ENCODE measurements at regions not wholly inside any gene's neighbourhood (a gene's known extent, or its start where the extent isn't known, plus 50 kb on each side); places are given as distances from the start of the nearest gene placed in this dataset.
"Not testable (repeated sequence)": the region's sequence is repeated elsewhere in the genome, so short reads cannot be mapped to it uniquely, and the experiment has no call there.

DNA sequence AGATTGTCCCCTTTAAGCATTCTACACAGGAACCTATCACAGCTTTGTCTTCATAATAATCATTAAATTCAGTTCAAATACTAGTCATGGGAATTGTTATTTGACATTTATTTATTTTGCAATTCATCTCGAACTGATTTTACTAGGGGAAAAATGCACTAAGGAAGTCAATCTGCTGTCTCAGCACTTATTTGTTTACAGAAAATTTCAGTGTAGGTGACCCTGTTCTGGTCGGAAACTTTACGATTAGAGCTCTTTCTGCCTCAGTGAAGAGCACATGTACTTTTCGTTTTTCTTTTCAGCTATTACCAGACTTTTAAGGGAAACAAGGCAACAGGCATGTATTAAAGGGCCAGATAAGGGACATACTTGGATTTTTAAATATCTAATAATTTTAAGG is 1405.7 kb upstream of the ZEB2 start:
- DNase-seq, result no peak

DNA sequence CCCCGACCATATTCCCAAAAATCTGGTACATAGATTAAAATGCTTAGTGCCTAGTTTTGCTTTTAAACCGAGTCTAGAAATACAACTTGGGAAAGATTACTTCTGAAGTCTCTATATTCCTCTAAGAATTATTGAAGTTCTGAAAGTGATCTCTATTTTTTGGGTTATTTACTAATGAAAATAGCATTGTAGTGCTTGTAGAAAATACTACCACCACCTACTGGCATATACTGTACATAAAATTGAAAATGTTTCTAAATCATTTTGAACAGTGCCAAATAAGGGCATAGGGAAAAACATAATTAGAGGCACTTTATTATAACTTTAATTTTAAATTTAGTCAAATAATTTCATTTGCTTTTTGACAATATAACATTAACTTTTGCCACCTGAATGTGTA is 1399.6 kb upstream of the ZEB2 start:
- no peak for DNase-seq

DNA sequence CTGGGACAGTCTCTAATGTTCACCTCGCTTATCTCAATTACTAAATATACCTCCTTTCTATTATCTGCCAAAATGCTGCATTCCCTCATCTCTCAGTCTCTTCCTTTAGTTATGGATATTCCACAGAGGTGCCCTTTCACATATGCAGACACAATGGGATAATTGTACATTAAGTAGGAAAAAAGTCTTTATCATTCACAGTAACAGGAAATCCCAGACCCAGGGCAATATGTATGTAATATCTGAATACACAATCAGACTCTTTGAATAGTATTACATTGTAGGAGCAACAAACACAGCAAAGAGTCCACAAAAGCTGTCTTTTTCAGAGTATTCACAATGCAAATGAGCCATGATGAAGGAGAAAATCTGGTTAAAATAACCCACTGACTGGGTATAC is 1399.0 kb upstream of the ZEB2 start:
- DNase-seq, result no peak

DNA sequence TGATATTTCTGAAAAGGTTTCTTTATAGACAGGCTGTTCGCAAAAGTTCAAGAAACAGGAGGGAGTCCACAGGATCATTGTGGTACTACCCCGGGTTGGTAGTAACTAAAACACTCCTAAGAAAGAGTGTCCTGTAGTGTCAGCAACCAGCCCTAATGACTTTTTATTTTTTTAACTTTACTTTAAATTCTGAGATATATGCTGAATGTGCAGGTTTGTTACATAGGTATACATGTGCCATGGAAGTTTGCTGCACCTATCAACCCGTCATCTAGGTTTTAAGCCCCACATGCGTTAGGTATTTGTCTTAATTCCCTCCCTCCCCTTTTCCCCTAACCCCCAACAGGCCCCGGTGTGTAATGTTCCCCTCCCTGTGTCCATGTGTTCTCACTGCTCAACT is 1396.9 kb upstream of the ZEB2 start:
- no peak for DNase-seq

DNA sequence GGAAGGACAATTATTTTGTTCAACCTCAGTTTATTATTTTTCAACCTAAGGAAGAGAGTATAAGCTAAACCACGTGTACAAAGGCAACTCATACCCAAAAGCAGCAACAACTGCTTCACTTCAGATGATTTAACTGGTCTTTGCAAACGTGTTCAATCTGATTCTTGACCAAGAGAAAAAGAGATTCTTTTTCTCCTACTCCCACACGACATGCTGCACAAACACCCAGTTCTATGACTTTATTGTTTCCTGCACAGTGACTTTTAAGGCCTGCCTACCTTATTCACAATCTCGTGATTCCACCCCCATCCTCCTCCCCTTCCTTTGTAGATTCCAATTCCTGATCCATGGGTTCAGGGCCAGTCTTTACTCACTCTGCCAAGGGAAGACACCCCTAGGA is 1394.8 kb upstream of the ZEB2 start:
- DNase-seq, result no peak

DNA sequence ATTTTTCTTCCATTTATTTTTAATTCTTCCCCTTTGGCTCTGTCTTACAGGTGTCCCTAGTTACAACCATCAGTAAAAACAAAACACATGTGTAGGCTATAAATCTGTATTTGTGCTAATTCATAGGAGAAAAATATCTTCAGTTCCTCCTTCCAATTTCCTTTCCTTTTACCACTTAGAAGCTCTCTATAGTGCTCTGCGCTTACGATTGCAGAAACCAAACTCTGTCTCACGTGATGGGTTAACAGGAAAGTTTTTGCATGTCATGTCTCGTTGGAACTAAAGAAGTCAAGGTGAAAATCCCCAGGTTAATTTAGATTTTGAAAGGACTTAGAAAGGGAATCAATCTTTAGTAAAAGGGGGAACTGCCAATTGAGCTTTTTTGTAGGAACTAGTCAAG is 1390.5 kb upstream of the ZEB2 start:
- DNase-seq, result no peak

DNA sequence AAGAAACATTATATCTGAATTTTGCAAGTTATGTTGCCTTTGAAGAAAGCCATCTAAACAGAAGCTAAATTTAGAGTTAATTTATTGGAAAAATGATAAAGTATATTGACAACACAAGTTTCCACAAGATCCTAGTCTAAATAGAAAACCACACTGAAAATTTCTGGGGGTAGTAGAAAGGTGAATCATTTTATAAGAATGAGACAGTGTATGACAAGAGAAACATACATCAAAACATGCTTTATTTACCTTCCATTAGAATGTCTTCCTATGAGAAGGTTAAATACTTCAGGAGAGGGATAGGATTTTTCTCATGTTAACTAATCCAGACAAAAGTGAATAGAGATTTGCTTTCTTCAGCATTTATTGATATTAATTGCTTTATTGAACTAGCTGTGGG is 1389.8 kb upstream of the ZEB2 start:
- no peak for DNase-seq

DNA sequence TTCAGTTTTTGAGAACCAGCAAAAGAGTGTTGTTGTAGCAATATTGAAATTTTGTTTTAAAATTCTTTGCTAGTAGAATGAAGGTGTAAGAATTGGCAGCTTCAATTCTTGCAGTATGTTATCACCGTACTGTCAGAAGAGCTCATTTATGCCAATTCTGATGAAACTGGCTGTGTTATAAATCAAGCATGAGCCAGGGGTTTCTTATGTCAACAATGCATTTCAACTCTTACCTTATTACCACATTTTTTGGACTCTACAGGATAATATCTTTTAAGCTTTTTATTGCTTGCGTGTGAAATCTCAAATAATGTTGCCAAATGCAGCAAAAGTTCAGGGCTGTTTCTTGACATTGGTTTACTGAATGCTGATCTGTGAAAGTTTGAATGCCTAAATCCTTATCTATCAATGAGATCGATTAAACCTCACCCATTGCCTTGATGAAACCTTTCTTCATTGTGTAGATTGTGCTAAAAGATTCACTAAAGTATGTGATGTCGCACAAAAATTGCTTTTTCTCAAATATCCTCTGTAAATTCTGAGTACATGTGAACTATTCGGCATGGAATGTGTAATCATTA is 1389.3 kb upstream of the ZEB2 start:
- no peak for DNase-seq

DNA sequence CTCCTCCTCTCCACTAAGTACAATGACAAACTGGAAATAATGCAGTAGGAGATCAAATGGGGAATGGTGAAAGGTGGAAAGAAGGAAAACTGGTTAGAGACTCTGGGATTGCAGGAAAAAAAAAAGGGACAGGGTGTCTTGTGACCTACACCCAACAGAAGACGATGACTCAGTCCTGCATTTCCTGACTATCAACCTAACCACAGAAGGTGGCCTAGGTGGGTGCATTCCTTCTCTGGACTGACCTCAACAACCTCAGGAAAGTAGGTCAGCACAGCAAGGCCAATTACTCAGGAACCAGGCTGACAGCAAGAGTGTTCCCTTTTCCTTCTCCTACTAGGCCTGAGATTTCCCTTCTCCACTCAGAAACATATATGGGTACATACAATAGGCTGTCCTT is 1386.4 kb upstream of the ZEB2 start:
- DNase-seq, result no peak

DNA sequence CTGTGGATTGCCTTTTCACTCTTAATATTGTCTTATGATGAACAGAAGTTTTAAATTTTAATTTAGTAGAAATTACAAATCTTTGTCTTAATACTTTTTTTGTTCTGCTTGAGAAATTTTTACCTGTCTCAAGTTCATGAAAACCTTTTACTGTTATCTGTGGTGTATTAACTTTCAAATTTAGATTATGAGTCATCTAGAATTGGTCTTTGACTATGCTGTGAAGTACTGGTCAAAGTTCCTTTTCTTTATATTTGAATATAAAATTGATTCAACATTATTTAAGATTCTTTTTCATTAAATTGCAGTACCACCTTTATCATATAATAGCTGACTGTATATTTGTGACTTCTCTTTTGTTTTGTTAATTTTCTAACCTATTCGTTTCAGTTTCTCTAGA is 1385.5 kb upstream of the ZEB2 start:
- no peak for DNase-seq

DNA sequence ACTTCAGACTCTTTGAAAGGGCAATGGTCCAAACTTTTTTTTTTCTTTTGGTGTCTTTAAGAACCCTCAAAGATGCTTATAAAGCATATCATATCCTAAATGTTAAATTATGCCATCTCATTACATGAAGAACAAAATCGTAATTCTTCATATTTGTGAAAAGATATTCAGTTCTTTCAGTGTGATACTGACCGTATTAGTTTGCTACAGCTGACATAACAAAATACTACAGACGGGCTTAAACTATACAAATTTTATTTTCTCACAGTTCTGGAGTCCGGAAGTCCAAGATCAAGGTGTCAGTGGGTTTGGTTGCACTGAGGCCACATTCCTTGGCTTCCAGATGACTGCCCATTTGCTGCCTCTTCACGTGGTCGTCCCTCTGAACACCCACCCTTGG is 1377.2 kb upstream of the ZEB2 start:
- DNase-seq, result no peak

DNA sequence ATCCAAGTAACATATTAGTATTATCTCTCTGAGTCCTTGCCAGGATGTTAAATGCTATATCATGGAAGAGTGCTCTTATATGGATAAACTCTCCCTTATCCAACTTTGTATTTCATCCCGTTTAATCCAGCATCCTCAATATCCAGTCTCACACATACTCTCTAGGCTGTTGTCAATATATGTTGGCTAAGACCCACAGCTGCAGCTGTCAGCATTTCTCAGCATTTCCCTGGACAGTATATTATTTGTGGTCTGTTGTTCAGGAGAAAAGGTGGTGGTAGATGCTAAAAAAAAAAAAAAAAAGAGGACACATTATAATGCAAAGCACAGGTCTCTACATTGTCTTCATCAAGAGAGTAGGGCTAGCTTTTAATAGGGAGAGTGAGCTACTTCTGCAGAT is 1368.0 kb upstream of the ZEB2 start:
- no peak for DNase-seq

DNA sequence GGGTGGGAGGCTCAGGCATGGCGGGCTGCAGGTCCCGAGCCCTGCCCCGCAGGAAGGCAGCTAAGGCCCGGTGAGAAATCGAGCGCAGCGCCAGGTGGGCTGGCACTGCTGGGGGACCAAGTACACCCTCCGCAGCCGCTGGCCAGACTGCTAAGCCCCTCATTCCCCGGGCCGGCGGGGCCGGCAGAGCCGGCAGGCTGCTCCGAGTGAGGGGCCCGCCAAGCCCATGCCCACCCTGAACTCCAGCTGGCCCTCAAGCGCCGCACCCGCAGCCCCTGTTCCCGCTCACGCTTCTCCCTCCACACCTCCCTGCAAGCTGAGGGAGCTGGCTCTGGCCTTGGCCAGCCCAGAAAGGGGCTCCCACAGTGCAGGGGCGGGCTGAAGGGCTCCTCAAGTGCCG is 1361.1 kb upstream of the ZEB2 start:
- DNase-seq, result not testable (repeated sequence)

DNA sequence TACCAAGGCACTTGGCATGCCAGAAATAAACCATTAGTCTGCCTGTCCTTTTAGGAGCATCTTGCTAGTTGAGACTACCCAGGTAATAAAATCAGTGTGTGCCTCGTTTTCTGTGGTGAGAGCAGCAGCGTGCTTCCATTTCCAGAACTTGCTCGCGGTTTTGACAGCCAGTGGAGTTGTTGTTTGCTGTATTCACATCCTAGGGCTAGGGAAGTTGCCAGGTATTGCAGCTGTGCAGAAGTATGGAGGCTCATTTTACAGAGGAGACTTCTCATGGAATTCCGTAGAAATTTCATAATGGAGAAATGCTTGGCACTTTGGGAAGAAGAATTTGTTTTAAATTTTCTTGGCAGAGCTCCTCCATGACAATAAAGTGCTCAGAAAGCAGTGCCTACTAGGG is 1355.1 kb upstream of the ZEB2 start:
- DNase-seq, result no peak

DNA sequence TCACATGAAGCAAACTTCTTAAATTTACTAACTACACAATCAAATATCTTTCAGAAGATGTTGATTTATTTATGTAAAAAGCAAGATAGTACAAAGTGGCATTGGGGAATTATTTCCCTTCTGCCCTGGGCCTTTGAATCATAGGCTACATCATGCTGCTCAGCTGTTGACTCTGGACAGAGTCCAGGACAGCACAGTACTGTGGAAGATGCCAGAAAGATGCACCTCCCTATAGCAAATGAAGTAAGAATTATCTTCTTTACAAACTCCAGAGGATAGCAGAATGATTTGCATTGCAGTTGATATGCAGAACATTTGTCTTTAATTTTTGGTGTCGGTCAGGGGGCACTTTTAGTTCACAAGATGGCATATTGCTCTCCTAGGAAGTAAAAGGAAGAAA is 1354.5 kb upstream of the ZEB2 start:
- DNase-seq, result no peak

DNA sequence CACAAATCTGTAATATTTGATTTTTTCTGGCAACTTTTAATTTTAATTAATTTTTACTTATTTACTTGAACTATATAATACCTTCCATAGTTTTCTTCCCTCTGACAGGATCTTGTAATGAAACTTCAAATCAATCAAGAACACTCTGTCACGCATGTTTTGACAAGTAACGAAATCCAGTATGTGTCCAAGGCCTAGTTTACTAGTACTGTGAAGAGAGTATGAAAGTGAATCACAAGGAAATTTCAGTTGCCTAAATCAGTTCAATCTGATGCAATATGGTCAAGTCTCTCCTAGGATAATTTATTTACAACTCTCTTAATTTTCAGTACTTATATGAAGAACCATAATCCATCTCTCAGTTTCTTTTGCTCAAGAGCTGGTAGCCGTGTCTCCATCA is 1344.6 kb upstream of the ZEB2 start:
- no peak for DNase-seq

DNA sequence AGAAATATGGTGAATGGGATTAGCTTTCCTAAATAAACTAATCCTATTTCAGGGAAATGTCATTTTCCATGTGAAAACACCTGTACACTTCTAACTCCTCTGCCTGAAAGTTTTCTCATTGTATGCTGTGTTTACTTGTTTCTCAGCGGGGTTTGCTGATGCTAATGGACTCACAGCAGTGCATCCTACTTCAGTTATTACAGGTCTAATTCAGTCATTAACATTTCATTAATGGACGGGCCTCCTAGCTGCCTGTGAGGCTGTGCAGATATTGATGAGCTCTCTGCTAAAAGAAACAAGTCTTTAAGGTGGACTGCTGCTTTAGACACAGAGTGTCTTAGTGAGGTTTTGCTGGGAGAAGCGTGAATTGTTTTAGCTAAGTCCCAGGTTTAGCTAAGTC is 1342.0 kb upstream of the ZEB2 start:
- no peak for DNase-seq

DNA sequence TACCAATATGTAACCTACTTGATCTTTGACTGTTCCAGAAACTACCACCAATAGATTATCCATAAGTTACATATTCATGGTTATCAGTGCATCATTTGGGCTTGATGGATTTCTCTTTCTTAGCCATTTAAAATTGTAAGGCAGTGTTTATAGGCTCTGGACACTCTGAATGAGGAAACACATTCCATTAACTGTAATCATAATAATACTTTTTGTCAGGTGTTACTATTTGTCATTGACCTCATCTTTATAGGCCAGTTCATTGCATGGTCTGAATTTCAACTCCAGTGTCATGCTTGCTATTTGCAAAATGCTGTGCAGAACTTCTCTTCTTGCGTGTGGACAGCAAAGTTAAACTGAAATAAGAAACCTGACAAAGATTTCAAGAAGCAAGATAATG is 1340.2 kb upstream of the ZEB2 start:
- no peak for DNase-seq

DNA sequence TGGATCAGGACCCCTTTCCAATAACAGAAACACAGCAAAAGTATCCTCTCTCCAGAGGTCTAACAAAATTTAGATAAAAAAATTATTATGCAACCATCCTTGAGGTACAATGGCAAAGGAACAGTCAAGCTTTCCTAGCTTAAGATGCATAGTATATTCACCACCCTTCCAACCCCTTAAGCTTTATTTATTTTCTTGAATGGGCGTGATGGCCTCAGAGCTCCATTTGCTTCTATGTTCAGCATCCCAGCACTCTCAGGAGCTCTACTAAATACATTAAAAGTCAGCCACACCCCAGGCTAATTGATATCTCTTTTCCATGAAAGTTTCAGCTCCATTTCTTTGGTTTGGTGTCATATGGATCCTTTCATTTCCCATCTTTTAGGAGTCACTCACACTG is 1335.2 kb upstream of the ZEB2 start:
- no peak for DNase-seq

DNA sequence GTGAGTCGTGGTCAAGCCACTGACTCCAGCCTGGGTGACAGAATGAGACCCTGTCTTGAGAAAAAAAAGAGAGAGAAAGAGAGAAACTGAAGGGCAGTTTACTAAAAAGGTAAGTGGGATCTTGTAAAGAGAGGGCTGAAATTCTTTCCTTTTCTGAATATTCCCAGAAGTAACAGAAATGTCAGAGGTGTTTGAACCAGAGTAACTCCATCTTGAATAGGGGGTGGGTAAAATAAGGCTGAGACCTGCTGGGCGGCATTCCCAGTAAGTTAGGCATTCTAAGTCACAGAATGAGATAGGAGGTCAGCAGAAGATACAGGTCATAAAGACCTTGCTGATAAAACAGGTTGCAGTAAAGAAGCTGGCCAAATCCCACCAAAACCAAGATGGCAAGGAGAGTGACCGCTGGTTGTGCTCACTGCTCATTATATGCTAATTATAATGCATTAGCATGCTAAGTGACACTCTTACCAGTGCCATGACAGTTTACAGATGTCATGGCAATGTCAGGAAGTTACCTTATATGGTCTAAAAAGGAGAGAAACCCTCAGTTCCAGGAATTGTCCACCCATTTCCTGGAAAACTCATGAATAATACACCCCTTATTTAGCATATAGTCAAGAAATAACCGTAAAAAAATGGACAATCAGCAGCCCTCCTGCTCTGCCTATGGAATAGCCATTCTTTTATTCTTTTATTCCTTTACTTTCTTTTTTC is 1334.3 kb upstream of the ZEB2 start:
- DNase-seq, result no peak

DNA sequence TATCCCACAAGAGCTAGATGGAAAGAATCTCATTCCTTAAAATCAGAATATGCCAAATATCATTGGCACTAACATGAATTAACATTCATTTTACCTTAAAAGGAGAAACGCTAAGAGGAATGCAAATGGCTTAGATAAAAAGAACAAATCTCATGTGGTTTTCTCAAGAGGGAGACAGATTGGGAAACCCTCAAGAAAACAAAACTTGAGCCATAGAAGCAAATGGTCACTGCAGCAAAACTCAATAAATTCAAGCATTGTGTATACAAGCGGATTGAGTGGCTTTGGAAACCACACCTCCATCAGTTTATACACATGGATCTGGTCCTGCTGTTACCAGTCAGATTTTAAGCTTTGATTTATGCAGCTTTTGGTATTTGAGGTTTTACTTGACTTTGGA is 1331.8 kb upstream of the ZEB2 start:
- no peak for DNase-seq

DNA sequence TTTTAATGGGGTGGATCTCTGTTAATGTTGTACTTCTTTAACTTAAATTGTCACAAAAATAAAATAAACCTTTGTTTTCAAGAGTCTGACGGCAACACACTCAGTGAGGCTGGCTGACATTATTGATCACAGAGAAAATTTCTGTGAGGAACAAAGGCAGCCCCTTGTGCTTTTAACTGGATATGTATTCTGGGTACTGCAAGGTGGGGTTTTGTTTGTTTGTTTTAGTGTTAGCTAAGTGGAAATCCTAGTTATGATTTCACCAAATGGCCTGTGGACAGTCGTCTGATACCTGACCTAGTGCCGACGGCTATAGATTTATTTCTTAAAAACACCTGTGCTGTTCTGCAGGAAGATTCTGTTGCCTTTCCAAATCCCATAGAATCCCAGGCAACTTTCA is 1329.5 kb upstream of the ZEB2 start:
- no peak for DNase-seq

DNA sequence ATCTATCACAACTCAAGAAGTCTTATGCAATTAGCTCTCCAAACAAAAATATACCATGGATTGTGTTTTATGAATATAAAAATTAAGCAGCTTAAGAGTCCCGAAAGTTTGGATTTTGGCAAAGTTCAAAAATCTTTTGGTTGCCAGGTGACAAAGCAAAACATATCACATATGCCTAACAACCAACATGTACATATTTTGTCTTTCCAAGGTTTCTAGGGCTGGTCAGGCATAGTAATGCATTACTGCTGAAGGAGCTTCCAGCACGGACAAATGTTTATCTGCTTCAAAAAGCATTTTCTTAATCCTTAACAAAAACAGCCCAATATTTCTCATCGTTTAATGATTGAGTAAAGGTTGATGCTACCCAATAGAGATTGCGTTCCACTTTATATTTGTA is 1327.1 kb upstream of the ZEB2 start:
- DNase-seq, result no peak

DNA sequence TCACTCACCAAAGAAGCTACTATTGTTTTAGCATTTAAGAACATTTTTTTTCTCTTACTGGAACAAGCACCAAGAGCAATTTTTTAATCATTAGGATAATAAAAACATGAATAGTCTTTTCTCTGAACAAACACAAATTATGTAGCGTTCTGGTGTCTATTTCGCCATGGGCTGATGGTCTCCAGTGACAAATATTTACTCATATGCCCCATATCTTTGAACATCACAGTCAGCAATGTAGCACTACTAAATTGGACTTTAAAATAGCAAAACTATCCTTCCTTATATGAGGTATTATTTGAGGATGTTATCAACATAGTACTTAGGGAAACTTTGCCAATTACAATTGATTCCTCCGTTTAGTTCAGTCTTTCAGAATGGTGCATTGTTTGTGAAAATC is 1326.0 kb upstream of the ZEB2 start:
- no peak for DNase-seq

DNA sequence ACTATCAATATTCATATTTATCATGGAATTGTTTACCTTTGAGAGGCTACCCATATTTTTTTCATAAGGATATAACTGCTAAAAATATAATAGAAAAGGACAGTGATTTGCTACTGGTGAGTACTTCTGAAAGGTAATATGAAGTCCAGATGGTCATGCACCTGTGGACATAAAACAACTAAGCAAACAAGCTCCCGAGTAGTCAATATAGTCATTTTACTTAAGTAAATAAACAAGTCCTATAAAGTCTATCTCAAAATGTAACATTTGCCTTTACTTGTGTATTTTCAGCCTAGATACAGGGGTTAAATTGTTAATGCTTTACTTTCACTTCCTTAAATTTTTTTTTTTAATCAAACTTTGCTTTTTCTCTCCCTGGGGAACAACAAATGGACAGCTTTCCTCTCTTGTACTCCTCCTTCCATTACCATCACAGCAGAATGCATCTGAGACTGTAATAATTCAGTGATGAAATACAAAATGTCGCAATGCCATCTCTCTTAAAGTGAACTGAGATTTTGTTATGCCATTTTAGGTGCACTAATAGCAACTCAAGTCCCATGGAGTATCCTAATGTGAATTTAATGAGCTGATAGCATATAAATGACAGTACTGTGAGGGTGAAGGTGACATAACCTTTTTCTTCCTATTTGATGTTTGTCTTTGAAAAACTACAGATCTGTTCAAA is 1325.4 kb upstream of the ZEB2 start:
- DNase-seq, result peak; percentile 39
